Activated naive CD8-positive, alpha-beta T cell treated with anti-CD3 and anti-CD28 coated beads for 36 hours (primary cell): ENCODE measurements at regions not wholly inside any gene's neighbourhood (a gene's known extent, or its start where the extent isn't known, plus 50 kb on each side); places are given as distances from the start of the nearest gene placed in this dataset.

Experiments
- DNase-seq: peaks from one replicate; pipeline ENCODE4 v3.0.0; 2021
- H3K27ac Mint-ChIP-seq: one replicate; pipeline ENCODE4 v1.8.0; 2022; ENCODE audit warnings: mild to moderate bottlenecking, moderate library complexity, mixed read lengths
- H3K27me3 Mint-ChIP-seq: one replicate; pipeline ENCODE4 v1.8.0; 2022; ENCODE audit warnings: mild to moderate bottlenecking, mixed read lengths
- H3K36me3 Mint-ChIP-seq: one replicate; pipeline ENCODE4 v1.8.0; 2021; ENCODE audit warnings: mild to moderate bottlenecking, mixed read lengths
- H3K4me1 Mint-ChIP-seq: one replicate; pipeline ENCODE4 v1.8.0; 2021; ENCODE audit warnings: mixed read lengths
- H3K4me3 Mint-ChIP-seq: one replicate; pipeline ENCODE4 v1.8.0; 2022; ENCODE audit warnings: mild to moderate bottlenecking, moderate library complexity, mixed read lengths
- H3K9me3 Mint-ChIP-seq: one replicate; pipeline ENCODE4 v1.8.0; 2022; ENCODE audit warnings: mixed read lengths

DNA sequence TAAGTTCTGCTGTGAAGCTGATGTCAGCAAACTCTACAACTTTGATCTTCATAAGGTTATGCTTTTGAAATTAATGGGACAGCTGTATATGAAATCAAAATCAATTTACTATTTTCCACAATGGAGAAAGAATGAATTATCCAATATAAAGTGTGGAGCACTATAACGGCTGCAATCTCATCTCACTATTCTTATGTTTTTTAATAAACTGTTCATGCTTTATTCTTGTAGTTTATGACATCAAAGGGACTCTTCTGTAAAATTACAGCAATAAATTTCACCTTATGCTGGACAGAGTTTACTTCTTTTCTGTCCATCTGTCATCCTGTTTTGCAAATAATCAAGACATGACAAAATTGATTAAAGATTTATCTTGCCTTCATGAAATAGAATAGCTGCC, 192.5 kb downstream of the TECRL start:
- Mint-ChIP-seq H3K9me3 (peaks cover 5% of the 10 kb centered on the region), H3K27me3 (no peaks in the 10 kb centered on the region), H3K36me3 (no peaks in the 10 kb centered on the region), H3K4me3 (no peak overlapping the region), H3K27ac (no peak overlapping the region), H3K4me1 (no peaks in the 10 kb centered on the region)
- DNase-seq: no peak

DNA sequence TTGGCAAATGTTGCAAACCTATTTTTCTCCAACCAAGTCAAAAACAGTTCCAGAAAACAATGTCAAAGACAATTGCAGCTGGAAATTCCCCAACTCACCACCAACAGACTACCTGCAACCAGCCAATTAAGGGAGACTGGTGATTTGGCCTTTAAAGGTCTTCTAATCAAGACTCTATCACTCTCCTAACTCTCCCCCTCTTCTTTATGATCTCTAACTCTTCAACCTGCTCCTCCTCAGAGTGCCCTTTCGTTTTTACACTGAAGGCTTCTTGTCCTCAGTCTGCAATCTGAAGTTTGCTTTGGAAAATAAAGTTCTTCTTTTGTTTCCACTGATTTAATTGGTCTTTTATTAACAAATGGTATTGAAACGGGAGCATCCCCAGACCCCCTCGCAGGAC, 203.9 kb downstream of the TECRL start:
- no peak overlapping the region for H3K27ac Mint-ChIP-seq
- no peaks in the 10 kb centered on the region for H3K4me1 Mint-ChIP-seq
- no peaks in the 10 kb centered on the region for H3K27me3 Mint-ChIP-seq
- peaks cover 2% of the 10 kb centered on the region for H3K9me3 Mint-ChIP-seq
- DNase-seq: no peak
- no peaks in the 10 kb centered on the region for H3K36me3 Mint-ChIP-seq
- no peak overlapping the region for H3K4me3 Mint-ChIP-seq

DNA sequence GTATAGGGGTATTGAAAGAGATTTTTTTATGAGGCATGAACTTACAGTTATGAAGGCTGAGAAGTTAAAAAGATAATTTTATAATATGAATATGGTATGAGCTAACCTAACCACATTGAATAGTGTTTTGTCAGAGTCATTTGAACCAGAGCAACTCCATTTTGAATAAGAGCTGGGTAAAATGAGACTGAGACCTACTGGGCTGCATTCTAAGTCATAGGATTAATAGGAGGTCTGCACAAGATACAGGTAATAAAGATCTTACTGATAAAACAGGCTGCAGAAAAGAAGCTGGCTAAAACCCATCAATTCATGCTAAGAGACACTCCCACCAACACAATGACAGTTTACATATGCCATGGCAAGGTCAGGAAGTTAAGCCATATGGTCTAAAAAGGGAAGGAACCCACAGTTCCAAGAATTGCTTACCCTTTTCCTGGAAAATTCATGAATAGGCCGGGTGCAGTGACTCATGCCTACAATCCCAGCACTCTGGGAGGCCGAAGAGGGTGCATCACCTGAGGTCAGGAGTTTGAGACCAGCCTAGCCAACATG, 209.2 kb downstream of the TECRL start:
- no peaks in the 10 kb centered on the region for H3K36me3 Mint-ChIP-seq
- H3K9me3 Mint-ChIP-seq: peaks cover 3% of the 10 kb centered on the region
- no peak for DNase-seq

DNA sequence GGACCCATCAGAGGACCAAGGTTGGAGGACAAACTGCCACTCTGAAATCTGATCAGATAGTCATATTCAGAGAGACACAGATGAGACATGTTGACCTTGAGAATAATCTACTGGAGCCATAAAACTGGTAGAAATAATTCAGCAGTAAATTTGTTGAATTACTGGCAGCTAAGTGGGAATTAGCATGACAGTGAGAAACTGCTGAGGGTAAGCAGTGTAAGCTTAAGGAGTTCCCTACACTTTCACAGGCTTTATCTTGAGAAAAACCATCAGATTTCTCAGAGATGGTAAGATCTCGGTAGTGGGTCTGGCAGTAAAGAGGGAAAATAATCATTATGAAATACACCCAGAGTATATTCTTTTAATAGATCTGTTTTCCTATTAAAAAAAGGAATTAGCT, 213.7 kb downstream of the TECRL start:
- Mint-ChIP-seq H3K4me1 (no peaks in the 10 kb centered on the region), H3K9me3 (peaks cover 3% of the 10 kb centered on the region), H3K27me3 (no peaks in the 10 kb centered on the region), H3K36me3 (no peaks in the 10 kb centered on the region), H3K4me3 (no peak overlapping the region), H3K27ac (no peak overlapping the region)
- DNase-seq: no peak

More for the DNA sequence above, 209.2 kb downstream of the TECRL start:
- Mint-ChIP-seq H3K4me1 (no peaks in the 10 kb centered on the region), H3K27me3 (no peaks in the 10 kb centered on the region), H3K27ac (no peak overlapping the region), H3K4me3 (no peak overlapping the region)

DNA sequence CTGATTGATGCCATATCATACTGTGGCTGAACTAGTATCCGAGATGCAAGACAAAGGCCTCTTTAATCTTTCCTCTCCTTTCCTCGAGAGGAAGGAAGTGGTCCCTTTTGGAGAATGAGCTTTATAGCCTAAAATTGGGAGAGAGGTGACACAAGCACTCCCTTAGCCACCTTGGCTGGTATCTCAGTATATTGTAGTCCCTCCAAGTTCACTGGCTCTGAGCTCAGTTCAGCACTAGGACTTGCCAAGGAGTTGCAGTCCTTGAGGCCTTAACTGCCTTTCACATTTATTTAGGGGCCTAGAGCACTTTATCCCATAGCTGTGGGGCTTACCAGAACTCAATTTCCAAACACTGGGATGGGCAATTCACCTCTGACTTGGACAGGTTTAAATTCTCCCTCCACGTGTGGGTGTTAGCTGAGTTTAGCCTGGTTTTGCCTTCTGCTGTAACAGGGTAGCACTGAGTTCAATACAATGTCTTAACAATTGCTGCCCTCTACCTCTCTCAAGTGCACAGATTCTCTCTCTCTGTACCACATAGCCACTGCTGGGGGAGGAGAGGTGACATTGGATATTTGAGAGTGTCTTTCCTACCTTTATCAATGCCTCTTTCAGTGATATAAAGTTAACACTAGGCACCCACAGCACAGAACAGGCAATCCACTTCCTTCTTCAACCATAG, 216.4 kb downstream of the TECRL start:
- Mint-ChIP-seq H3K9me3 (peaks cover 1% of the 10 kb centered on the region), H3K27ac (no peak overlapping the region), H3K4me1 (no peaks in the 10 kb centered on the region), H3K4me3 (no peak overlapping the region), H3K27me3 (no peaks in the 10 kb centered on the region), H3K36me3 (no peaks in the 10 kb centered on the region)
- no peak for DNase-seq

DNA sequence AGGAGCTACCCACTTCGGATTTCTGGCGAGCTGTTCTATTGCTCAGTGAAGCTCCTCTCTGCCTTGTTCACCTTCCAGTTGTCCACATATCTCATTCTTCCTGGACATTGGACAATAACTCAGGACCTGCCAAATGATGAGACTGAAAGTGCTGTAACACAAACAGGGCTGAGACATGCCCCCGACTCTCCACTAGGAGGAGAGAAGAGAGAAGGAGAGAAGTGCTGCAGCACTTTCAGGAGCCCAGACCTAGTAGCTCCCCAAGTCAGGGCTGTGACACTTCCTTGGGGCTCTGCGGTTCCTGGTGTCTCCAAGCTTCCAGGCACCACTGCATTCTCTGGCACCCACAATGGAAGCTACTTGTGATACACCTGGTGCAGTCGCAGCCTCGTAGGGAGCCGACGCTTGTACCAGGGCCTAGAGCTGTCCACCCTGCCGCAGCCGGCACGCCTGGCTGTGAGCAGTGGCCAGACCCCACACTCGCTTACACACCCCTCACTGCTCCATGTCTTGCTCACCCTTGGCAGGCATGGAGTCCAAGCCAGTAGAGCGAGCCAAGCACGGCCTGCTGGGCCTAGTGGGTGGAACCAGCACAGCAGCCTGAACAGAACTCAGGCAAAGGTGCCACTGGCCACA, 234.9 kb downstream of the TECRL start:
- Mint-ChIP-seq H3K27me3 (no peaks in the 10 kb centered on the region), H3K27ac (no peak overlapping the region), H3K4me3 (no peak overlapping the region), H3K4me1 (no peaks in the 10 kb centered on the region), H3K9me3 (no peaks in the 10 kb centered on the region), H3K36me3 (no peaks in the 10 kb centered on the region)
- no peak for DNase-seq

DNA sequence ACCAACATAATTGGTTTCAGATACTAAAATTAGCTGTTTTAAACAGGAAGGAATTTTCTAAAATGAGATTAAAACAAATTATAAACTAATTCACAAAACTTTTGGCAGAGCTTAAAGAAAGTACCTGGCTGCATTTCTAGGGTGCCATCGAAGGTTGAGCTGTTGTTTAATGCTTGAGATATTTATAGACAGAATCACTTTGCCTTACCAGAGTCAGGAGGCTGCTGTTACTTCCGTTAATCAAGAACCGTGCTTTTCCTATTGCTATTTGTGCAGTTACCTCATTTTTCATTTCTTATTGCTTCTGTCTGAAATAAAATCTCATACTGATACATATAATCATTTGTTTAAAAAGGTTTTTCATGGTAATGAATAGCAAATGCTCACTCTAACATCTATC, 242.9 kb downstream of the TECRL start:
- no peak for DNase-seq
- no peak overlapping the region for H3K4me3 Mint-ChIP-seq
- H3K36me3 Mint-ChIP-seq: no peaks in the 10 kb centered on the region
- no peaks in the 10 kb centered on the region for H3K9me3 Mint-ChIP-seq
- no peak overlapping the region for H3K27ac Mint-ChIP-seq
- no peaks in the 10 kb centered on the region for H3K4me1 Mint-ChIP-seq
- no peaks in the 10 kb centered on the region for H3K27me3 Mint-ChIP-seq

DNA sequence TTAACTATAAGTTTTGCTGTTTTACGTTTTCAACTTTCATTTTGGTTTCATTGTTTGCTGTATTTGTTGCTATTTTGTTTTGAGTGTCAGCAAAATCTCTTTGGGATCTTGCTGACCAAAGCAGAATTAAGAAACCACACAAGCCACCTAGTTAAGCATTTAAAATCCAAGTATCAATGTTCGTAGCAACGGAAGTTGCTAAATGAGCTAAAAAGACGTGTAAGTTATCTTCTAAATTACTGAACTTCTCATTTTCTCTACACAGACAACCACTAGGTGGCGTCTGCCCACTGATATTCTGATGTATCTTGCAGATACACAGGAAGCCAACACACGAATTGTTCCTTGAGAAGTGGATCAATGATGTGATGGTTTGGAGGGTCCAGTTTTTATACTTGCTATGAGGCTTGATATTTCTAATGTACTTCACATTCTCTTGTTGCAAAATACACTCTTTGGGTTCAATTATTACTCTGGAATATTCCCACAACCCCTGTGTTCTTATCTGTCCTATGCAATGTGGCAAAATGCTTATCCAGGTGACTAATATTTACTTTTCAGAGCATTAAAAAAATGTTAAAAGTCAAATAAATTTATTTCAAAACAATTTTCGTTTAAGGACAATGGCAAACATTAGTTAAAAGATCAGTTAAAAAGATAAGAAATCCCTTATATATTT, 250.5 kb downstream of the TECRL start:
- H3K27me3 Mint-ChIP-seq: no peaks in the 10 kb centered on the region
- no peaks in the 10 kb centered on the region for H3K36me3 Mint-ChIP-seq
- H3K9me3 Mint-ChIP-seq: no peaks in the 10 kb centered on the region
- no peak overlapping the region for H3K4me3 Mint-ChIP-seq
- H3K27ac Mint-ChIP-seq: no peak overlapping the region
- peaks cover 2% of the 10 kb centered on the region for H3K4me1 Mint-ChIP-seq
- peak; percentile 21 for DNase-seq

DNA sequence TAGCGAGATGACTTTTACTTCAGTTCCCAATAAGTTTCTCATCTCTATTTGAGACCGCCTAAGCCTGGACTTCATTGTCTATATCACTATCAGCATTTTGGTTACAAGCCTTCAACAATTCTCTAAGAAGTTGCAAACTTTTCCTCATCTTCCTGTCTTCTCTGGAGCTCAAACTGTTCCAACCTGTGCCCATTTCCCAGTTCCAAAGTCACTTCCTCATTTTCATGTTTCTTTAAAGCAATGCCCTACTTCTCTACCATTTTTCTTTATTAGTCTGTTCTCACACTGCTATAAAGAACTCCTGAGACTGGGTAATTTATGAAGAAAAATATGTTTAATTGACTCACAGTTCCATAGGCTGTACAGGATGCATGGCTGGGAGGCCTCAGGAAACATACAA, 251.9 kb downstream of the TECRL start:
- H3K4me1 Mint-ChIP-seq: peaks cover 2% of the 10 kb centered on the region
- no peak overlapping the region for H3K4me3 Mint-ChIP-seq
- H3K36me3 Mint-ChIP-seq: no peaks in the 10 kb centered on the region
- no peak for DNase-seq
- no peaks in the 10 kb centered on the region for H3K27me3 Mint-ChIP-seq
- H3K27ac Mint-ChIP-seq: no peak overlapping the region
- no peaks in the 10 kb centered on the region for H3K9me3 Mint-ChIP-seq

DNA sequence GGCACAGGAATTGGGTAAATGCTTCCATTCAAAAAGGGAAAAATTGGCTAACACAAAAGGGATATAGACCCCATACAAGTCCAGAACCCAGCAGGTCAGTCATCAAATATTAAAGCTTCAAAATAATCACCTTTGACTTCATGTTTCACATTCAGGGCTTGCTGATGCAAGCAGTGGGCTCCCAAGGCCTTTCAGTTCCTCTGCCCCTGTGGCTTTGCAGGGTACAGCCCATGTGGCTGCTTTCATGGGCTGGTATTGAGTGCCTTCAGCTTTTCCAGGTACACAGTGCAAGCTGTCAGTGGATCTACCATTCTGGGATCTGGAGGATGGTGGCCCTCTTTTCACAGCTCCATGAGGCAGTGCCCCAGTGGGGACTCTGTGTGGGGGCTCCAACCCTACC, 253.0 kb downstream of the TECRL start:
- no peaks in the 10 kb centered on the region for H3K9me3 Mint-ChIP-seq
- H3K27me3 Mint-ChIP-seq: no peaks in the 10 kb centered on the region

DNA sequence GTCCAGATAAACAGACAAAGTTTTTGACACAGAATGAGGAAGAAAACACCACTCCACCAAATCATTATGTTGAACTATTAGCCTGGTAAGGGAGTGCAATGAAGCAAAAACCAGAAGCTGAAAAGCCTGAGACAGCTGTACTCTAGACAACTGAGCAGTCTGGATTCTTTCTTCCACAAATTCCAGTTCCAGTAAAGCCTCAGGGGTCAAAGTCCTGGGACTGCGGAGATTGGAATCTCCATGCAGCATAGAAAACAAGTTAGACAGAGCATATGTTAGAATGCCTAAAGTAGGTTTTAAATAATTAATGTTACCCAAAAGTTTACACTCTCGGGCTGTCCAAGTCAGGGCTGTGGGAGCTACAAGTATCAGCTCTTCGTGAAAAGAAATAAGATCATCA, 263.2 kb downstream of the TECRL start:
- Mint-ChIP-seq H3K4me1 (no peaks in the 10 kb centered on the region), H3K9me3 (peaks cover 12% of the 10 kb centered on the region), H3K27me3 (no peaks in the 10 kb centered on the region), H3K36me3 (no peaks in the 10 kb centered on the region), H3K27ac (no peak overlapping the region), H3K4me3 (no peak overlapping the region)
- DNase-seq: no peak

More for the DNA sequence above, 253.0 kb downstream of the TECRL start:
- peaks cover 2% of the 10 kb centered on the region for H3K4me1 Mint-ChIP-seq
- H3K36me3 Mint-ChIP-seq: no peaks in the 10 kb centered on the region
- no peak overlapping the region for H3K4me3 Mint-ChIP-seq
- no peak overlapping the region for H3K27ac Mint-ChIP-seq
- DNase-seq: no peak

DNA sequence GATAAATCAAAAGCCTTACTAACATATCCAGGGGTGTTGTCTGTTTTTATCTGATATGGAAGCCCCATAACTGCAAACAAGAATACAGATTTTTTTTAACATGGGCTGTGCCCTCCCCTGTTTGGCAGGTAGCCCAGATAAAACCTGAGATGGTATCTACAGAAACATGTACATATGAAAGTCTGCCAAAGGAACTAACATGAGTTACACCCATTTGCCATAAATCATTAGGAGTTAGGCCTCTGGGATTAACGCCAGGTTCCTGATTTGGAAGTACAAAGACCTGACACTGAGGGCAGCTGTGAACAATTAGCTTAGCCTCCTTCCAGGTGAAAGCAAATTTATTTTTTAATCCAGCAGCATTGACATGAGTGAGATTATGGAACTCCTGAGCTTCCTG, 264.3 kb downstream of the TECRL start:
- Mint-ChIP-seq H3K27ac (no peak overlapping the region), H3K9me3 (peaks cover 12% of the 10 kb centered on the region), H3K36me3 (no peaks in the 10 kb centered on the region), H3K27me3 (no peaks in the 10 kb centered on the region), H3K4me1 (no peaks in the 10 kb centered on the region), H3K4me3 (no peak overlapping the region)
- DNase-seq: no peak

DNA sequence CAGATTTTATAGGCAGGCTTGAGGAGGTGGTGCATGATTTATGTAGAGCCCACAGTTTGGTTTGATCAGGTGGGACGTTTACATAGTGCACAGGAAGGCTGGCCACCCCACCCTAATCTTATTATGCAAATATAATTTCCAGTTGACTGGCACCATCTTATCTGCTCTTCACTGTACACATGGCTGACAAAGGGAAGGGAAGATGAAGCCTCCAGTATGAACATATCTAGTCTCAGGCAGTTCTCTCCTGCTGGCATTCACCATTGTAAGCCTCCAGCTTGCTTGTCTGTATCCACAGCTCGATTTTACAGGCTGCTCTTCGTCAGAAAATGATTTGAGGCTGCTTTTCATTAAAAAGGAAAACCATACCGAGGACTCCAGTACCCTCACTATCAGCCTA, 278.3 kb downstream of the TECRL start:
- H3K9me3 Mint-ChIP-seq: no peaks in the 10 kb centered on the region
- no peaks in the 10 kb centered on the region for H3K4me1 Mint-ChIP-seq
- no peaks in the 10 kb centered on the region for H3K27me3 Mint-ChIP-seq
- H3K27ac Mint-ChIP-seq: no peak overlapping the region
- DNase-seq: no peak
- no peak overlapping the region for H3K4me3 Mint-ChIP-seq
- no peaks in the 10 kb centered on the region for H3K36me3 Mint-ChIP-seq

DNA sequence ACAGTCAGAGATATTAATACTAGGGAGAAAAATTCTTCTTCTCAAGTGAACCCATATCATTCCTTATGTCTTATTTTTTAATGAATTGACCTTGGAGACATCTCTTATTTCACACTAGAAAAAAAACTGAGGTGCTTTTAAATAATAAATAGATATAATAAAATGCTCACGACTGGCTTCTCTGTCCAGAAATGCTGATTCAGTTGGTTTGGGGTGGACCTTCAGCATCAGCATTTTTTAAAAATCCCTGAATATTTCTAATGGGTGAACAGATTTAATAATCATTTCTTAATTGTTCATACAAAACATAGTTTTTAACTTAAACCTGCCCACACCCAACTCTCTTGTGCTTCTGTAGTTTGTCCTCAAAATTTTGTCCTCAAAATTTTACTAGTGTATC, 283.9 kb downstream of the TECRL start:
- H3K27me3 Mint-ChIP-seq: no peaks in the 10 kb centered on the region
- H3K4me3 Mint-ChIP-seq: no peak overlapping the region
- H3K27ac Mint-ChIP-seq: no peak overlapping the region
- H3K4me1 Mint-ChIP-seq: no peaks in the 10 kb centered on the region
- H3K9me3 Mint-ChIP-seq: peaks cover 1% of the 10 kb centered on the region
- no peak for DNase-seq
- no peaks in the 10 kb centered on the region for H3K36me3 Mint-ChIP-seq

DNA sequence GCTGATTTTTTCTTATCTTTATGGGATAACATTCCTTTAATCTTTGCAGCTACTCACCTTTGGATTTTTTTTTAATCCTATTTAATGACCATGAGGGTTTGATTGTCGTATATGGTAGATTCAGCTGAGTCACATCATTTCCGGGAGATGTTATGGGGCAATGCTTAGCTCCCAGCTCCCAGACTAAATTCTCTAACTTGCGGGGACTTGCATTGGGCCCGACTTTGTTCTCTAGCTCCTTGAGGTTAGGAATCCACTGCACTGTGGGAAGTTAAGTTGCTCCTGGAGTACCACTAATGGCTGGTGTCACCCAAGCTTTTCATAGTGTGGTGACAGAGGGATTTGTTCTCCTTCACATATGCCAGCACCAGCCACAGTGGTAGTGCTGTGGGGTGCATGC, 287.4 kb downstream of the TECRL start:
- H3K27me3 Mint-ChIP-seq: no peaks in the 10 kb centered on the region
- no peaks in the 10 kb centered on the region for H3K4me1 Mint-ChIP-seq
- H3K36me3 Mint-ChIP-seq: no peaks in the 10 kb centered on the region
- H3K4me3 Mint-ChIP-seq: no peak overlapping the region
- DNase-seq: no peak
- H3K9me3 Mint-ChIP-seq: peaks cover 9% of the 10 kb centered on the region
- H3K27ac Mint-ChIP-seq: no peak overlapping the region
